ENCODE measurements at regions not wholly inside any gene's neighbourhood (a gene's known extent, or its start where the extent isn't known, plus 50 kb on each side); places are given as distances from the start of the nearest gene placed in this dataset.

- peaks cover 8% of the 10 kb centered on the region; the same call in 1 of the 2 replicates for H3K27me3 ChIP-seq (ENCODE audit: insufficient read depth, low read length)
- CTCF ChIA-PET, result no interaction called here
Observed at GRCh38 chr10:71152043-71152442, 60.3 kb upstream of the UNC5B start.

More at GRCh38 chr10:71152043-71152442, 60.3 kb upstream of the UNC5B start:
- Histone ChIP-seq H3K4me3 (replicated peaks in 1 of 2; ENCODE audit: low read depth in 1 of 2, low read length in 2 of 2) (no peak overlapping the region), H3K4me2 (ENCODE audit: low read length) (no peak overlapping the region), H3K36me3 (ENCODE audit: control insufficient read depth in 1 of 2, insufficient read depth in 2 of 2, low read length in 2 of 2) (no peaks in the 10 kb centered on the region), H2AFZ (ENCODE audit: low read depth, low read length, poor library complexity, severe bottlenecking) (no peak overlapping the region), H3K4me1 (ENCODE audit: control insufficient read depth in 1 of 2, insufficient read depth in 2 of 2, low read length in 2 of 2) (no peaks in the 10 kb centered on the region), H3K9me2 (ENCODE audit: insufficient read depth) (no peaks in the 10 kb centered on the region), H3K9ac (ENCODE audit: low read length) (no peak overlapping the region), H4K20me1 (ENCODE audit: insufficient read depth) (no peaks in the 10 kb centered on the region), H3K9me3 (ENCODE audit: control insufficient read depth in 1 of 2, insufficient read depth in 1 of 2, low read depth in 1 of 2, low read length in 2 of 2) (no peaks in the 10 kb centered on the region), H3K27ac (ENCODE audit: low read depth, low read length) (no peak overlapping the region), H3K79me2 (ENCODE audit: insufficient read depth, low read length) (no peaks in the 10 kb centered on the region)
- no TSS peak for BruUV-seq (replicated peaks)
- TF ChIP-seq REST (IDR thresholded peaks at IDR 0.05; ENCODE audit: low read depth), result no peak
- TF ChIP-seq SIN3A (IDR thresholded peaks at IDR 0.05; ENCODE audit: low read depth), result no peak
- no peak for TF ChIP-seq CBX3 (IDR thresholded peaks at IDR 0.05; ENCODE audit: low read depth)
- TF ChIP-seq TCF7L2 (IDR thresholded peaks at IDR 0.05; ENCODE audit: borderline replicate concordance, extremely low read depth, insufficient read depth, insufficient read length), result no peak
- no peak for TF ChIP-seq EZH2 (IDR thresholded peaks at IDR 0.05)
- TF ChIP-seq POLR2AphosphoS5 (IDR thresholded peaks at IDR 0.05; ENCODE audit: low read depth, low read length), result no peak
- no peak for TF ChIP-seq ZFX (IDR thresholded peaks at IDR 0.05)
- TF ChIP-seq JUND (IDR thresholded peaks at IDR 0.05), result no peak
- TF ChIP-seq ATF3 (IDR thresholded peaks at IDR 0.05), result no peak
- no peak for TF ChIP-seq SRF (IDR thresholded peaks at IDR 0.05; ENCODE audit: low read depth)
- no peak for TF ChIP-seq CEBPB (IDR thresholded peaks at IDR 0.05; ENCODE audit: low read depth)
- no peak for TF ChIP-seq RAD21 (IDR thresholded peaks at IDR 0.05; ENCODE audit: low read depth)
- no peak for TF ChIP-seq FOSL1 (IDR thresholded peaks at IDR 0.05; ENCODE audit: low read depth)
- no peak for TF ChIP-seq EZH2phosphoT487 (IDR thresholded peaks at IDR 0.05; ENCODE audit: borderline replicate concordance)
- no peak for TF ChIP-seq EGR1 (IDR thresholded peaks at IDR 0.05; ENCODE audit: low read depth)
- TF ChIP-seq MAX (IDR thresholded peaks at IDR 0.05), result no peak
- ATAC-seq (no peak), DNase-seq (ENCODE audit: low read depth, low spot score) (no peak)
- RAD21 ChIA-PET (ENCODE audit: low non-redundant PET in 1 of 2, low total read pairs in 2 of 2, uncharacterized antibody in 2 of 2, unreplicated experiment in 2 of 2), result no interaction called here
- intact Hi-C loops (cut with micrococcal nuclease), result no loop called here
- POLR2A ChIA-PET, result no interaction called here

All from HCT116 (cell line).